ENCODE measurements at regions not wholly inside any gene's neighbourhood (a gene's known extent, or its start where the extent isn't known, plus 50 kb on each side); places are given as distances from the start of the nearest gene placed in this dataset.

- Mint-ChIP-seq H3K27ac (no peak overlapping the region), H3K9me3 (peaks cover 0 to 2% (median 0%) of the 10 kb centered on the region in 7 donors)
Measured at GRCh38 chr10:63077800-63078199, 55.3 kb upstream of the NRBF2 start.

GRCh38 chr10:63072951-63073350 is 60.2 kb upstream of the NRBF2 start:
- Mint-ChIP-seq H3K27me3 (peaks cover 40% of the 10 kb centered on the region), H3K9me3 (peaks cover 0 to 2% (median 0%) of the 10 kb centered on the region in 7 donors), H3K4me1 (peaks cover 0 to 4% (median 2%) of the 10 kb centered on the region in 4 donors), H3K36me3 (no peaks in the 10 kb centered on the region), H3K4me3 (no peak overlapping the region), H3K27ac (no peak overlapping the region)
- no peak for DNase-seq
- Histone ChIP-seq H3K27me3 (ENCODE audit: control insufficient read depth, insufficient read depth, low read length) (peaks cover 17% of the 10 kb centered on the region), H3K27ac (ENCODE audit: insufficient read depth, low read length, poor library complexity, severe bottlenecking) (no peak overlapping the region), H3K9me3 (ENCODE audit: control insufficient read depth in 2 of 2, low read length in 2 of 2) (no peaks in the 10 kb centered on the region), H3K4me1 (ENCODE audit: control insufficient read depth, insufficient read depth, low read length, poor library complexity, severe bottlenecking) (no peaks in the 10 kb centered on the region), H3K36me3 (ENCODE audit: control insufficient read depth, insufficient read depth, low read length) (no peaks in the 10 kb centered on the region), H3K4me3 (ENCODE audit: low read depth, low read length) (no peak overlapping the region)
- no peak for ATAC-seq (ENCODE audit: low read depth in 2 of 2)

More at GRCh38 chr10:63077800-63078199, 55.3 kb upstream of the NRBF2 start:
- Histone ChIP-seq H3K36me3 (ENCODE audit: control insufficient read depth, insufficient read depth, low read length) (no peaks in the 10 kb centered on the region), H3K4me1 (ENCODE audit: control insufficient read depth, insufficient read depth, low read length, poor library complexity, severe bottlenecking) (no peaks in the 10 kb centered on the region), H3K27me3 (ENCODE audit: control insufficient read depth, insufficient read depth, low read length) (peaks cover 6% of the 10 kb centered on the region), H3K4me3 (ENCODE audit: low read depth, low read length) (no peak overlapping the region), H3K9me3 (ENCODE audit: control insufficient read depth in 2 of 2, low read length in 2 of 2) (no peaks in the 10 kb centered on the region), H3K27ac (ENCODE audit: insufficient read depth, low read length, poor library complexity, severe bottlenecking) (no peak overlapping the region)
- no peak for ATAC-seq (ENCODE audit: low read depth in 2 of 2)
- Mint-ChIP-seq H3K27me3 (peaks cover 38% of the 10 kb centered on the region), H3K36me3 (no peaks in the 10 kb centered on the region), H3K4me1 (no peaks in the 10 kb centered on the region), H3K4me3 (no peak overlapping the region)
- DNase-seq, result no peak

- DNase-seq (no peak), ATAC-seq (ENCODE audit: low read depth in 2 of 2) (no peak)
- Histone ChIP-seq H3K4me3 (ENCODE audit: low read depth, low read length) (no peak overlapping the region), H3K27me3 (ENCODE audit: control insufficient read depth, insufficient read depth, low read length) (peaks cover 17% of the 10 kb centered on the region), H3K36me3 (ENCODE audit: control insufficient read depth, insufficient read depth, low read length) (no peaks in the 10 kb centered on the region), H3K4me1 (ENCODE audit: control insufficient read depth, insufficient read depth, low read length, poor library complexity, severe bottlenecking) (no peaks in the 10 kb centered on the region), H3K9me3 (ENCODE audit: control insufficient read depth in 2 of 2, low read length in 2 of 2) (no peaks in the 10 kb centered on the region), H3K27ac (ENCODE audit: insufficient read depth, low read length, poor library complexity, severe bottlenecking) (no peak overlapping the region)
- peaks cover 35% of the 10 kb centered on the region for H3K27me3 Mint-ChIP-seq
- no peaks in the 10 kb centered on the region for H3K9me3 Mint-ChIP-seq
- no peaks in the 10 kb centered on the region for H3K36me3 Mint-ChIP-seq
- H3K27ac Mint-ChIP-seq, result no peak overlapping the region
- peaks cover 0 to 6% (median 3%) of the 10 kb centered on the region in 4 donors for H3K4me1 Mint-ChIP-seq
- H3K4me3 Mint-ChIP-seq, result no peak overlapping the region
Measured at GRCh38 chr10:63071145-63071544, 62.0 kb upstream of the NRBF2 start.

- no peak overlapping the region for H3K4me3 ChIP-seq (ENCODE audit: low read depth, low read length)
- no peaks in the 10 kb centered on the region for H3K9me3 ChIP-seq (ENCODE audit: control insufficient read depth in 2 of 2, low read length in 2 of 2)
- Mint-ChIP-seq H3K4me1 (peaks cover 0 to 6% (median 4%) of the 10 kb centered on the region in 4 donors), H3K36me3 (no peaks in the 10 kb centered on the region), H3K4me3 (no peak overlapping the region), H3K27ac (no peak overlapping the region), H3K9me3 (peaks cover 0 to 2% (median 0%) of the 10 kb centered on the region in 7 donors), H3K27me3 (peaks cover 36% of the 10 kb centered on the region)
- ATAC-seq (ENCODE audit: low read depth in 2 of 2), result no peak
- peaks cover 24% of the 10 kb centered on the region for H3K27me3 ChIP-seq (ENCODE audit: control insufficient read depth, insufficient read depth, low read length)
- H3K4me1 ChIP-seq (ENCODE audit: control insufficient read depth, insufficient read depth, low read length, poor library complexity, severe bottlenecking), result no peaks in the 10 kb centered on the region
- H3K36me3 ChIP-seq (ENCODE audit: control insufficient read depth, insufficient read depth, low read length), result no peaks in the 10 kb centered on the region
- DNase-seq, result no peak
- no peak overlapping the region for H3K27ac ChIP-seq (ENCODE audit: insufficient read depth, low read length, poor library complexity, severe bottlenecking)
Measured at GRCh38 chr10:63069318-63069717, 63.8 kb upstream of the NRBF2 start.

- Mint-ChIP-seq H3K27ac (no peak overlapping the region), H3K4me1 (peaks cover 0 to 6% (median 4%) of the 10 kb centered on the region in 4 donors), H3K4me3 (no peak overlapping the region), H3K9me3 (peaks cover 0 to 2% (median 0%) of the 10 kb centered on the region in 7 donors), H3K36me3 (no peaks in the 10 kb centered on the region), H3K27me3 (peaks cover 27% of the 10 kb centered on the region)
- H3K9me3 ChIP-seq (ENCODE audit: control insufficient read depth in 2 of 2, low read length in 2 of 2), result no peaks in the 10 kb centered on the region
- H3K4me1 ChIP-seq (ENCODE audit: control insufficient read depth, insufficient read depth, low read length, poor library complexity, severe bottlenecking), result no peaks in the 10 kb centered on the region
- no peaks in the 10 kb centered on the region for H3K36me3 ChIP-seq (ENCODE audit: control insufficient read depth, insufficient read depth, low read length)
- H3K4me3 ChIP-seq (ENCODE audit: low read depth, low read length), result no peak overlapping the region
- peaks cover 24% of the 10 kb centered on the region for H3K27me3 ChIP-seq (ENCODE audit: control insufficient read depth, insufficient read depth, low read length)
- ATAC-seq (ENCODE audit: low read depth in 2 of 2) (no peak), DNase-seq (no peak)
- no peak overlapping the region for H3K27ac ChIP-seq (ENCODE audit: insufficient read depth, low read length, poor library complexity, severe bottlenecking)
Measured at GRCh38 chr10:63068246-63068645, 64.9 kb upstream of the NRBF2 start.

- no peaks in the 10 kb centered on the region for H3K9me3 ChIP-seq (ENCODE audit: control insufficient read depth in 2 of 2, low read length in 2 of 2)
- H3K36me3 ChIP-seq (ENCODE audit: control insufficient read depth, insufficient read depth, low read length), result no peaks in the 10 kb centered on the region
- no peak overlapping the region for H3K27ac ChIP-seq (ENCODE audit: insufficient read depth, low read length, poor library complexity, severe bottlenecking)
- H3K27ac Mint-ChIP-seq, result no peak overlapping the region
- ATAC-seq (ENCODE audit: low read depth in 2 of 2), result no peak
- H3K4me1 ChIP-seq (ENCODE audit: control insufficient read depth, insufficient read depth, low read length, poor library complexity, severe bottlenecking), result no peaks in the 10 kb centered on the region
- peaks cover 26% of the 10 kb centered on the region for H3K27me3 Mint-ChIP-seq
- no peak for DNase-seq
- no peak overlapping the region for H3K4me3 Mint-ChIP-seq
- H3K27me3 ChIP-seq (ENCODE audit: control insufficient read depth, insufficient read depth, low read length), result peaks cover 23% of the 10 kb centered on the region
- H3K4me1 Mint-ChIP-seq, result peaks cover 0 to 6% (median 4%) of the 10 kb centered on the region in 4 donors
- H3K9me3 Mint-ChIP-seq, result peaks cover 0 to 2% (median 0%) of the 10 kb centered on the region in 7 donors
- H3K36me3 Mint-ChIP-seq, result no peaks in the 10 kb centered on the region
- H3K4me3 ChIP-seq (ENCODE audit: low read depth, low read length), result no peak overlapping the region
Measured at GRCh38 chr10:63066606-63067005, 66.5 kb upstream of the NRBF2 start.

GRCh38 chr10:63064706-63065105 is 68.4 kb upstream of the NRBF2 start:
- H3K4me1 Mint-ChIP-seq, result peaks cover 0 to 6% (median 4%) of the 10 kb centered on the region in 4 donors
- peak overlapping the region in 1 of 4 donors; percentile 73 for H3K4me3 Mint-ChIP-seq

GRCh38 chr10:63058236-63058635 is 74.9 kb upstream of the NRBF2 start:
- Histone ChIP-seq H3K4me1 (ENCODE audit: control insufficient read depth, insufficient read depth, low read length, poor library complexity, severe bottlenecking) (no peaks in the 10 kb centered on the region), H3K27ac (ENCODE audit: insufficient read depth, low read length, poor library complexity, severe bottlenecking) (no peak overlapping the region), H3K9me3 (ENCODE audit: control insufficient read depth in 2 of 2, low read length in 2 of 2) (no peaks in the 10 kb centered on the region), H3K36me3 (ENCODE audit: control insufficient read depth, insufficient read depth, low read length) (no peaks in the 10 kb centered on the region), H3K4me3 (ENCODE audit: low read depth, low read length) (no peak overlapping the region), H3K27me3 (ENCODE audit: control insufficient read depth, insufficient read depth, low read length) (peaks cover 4% of the 10 kb centered on the region)
- Mint-ChIP-seq H3K4me3 (no peak overlapping the region), H3K36me3 (no peaks in the 10 kb centered on the region), H3K4me1 (peaks cover 0 to 3% (median 0%) of the 10 kb centered on the region in 4 donors), H3K27me3 (peaks cover 23% of the 10 kb centered on the region), H3K27ac (no peak overlapping the region), H3K9me3 (no peaks in the 10 kb centered on the region)
- no peak for DNase-seq
- no peak for ATAC-seq (ENCODE audit: low read depth in 2 of 2)

More at GRCh38 chr10:63064706-63065105, 68.4 kb upstream of the NRBF2 start:
- DNase-seq, result no peak
- peaks cover 38% of the 10 kb centered on the region for H3K27me3 Mint-ChIP-seq
- no peak overlapping the region for H3K27ac Mint-ChIP-seq
- H3K9me3 Mint-ChIP-seq, result peaks cover 0 to 2% (median 0%) of the 10 kb centered on the region in 7 donors
- Histone ChIP-seq H3K27me3 (ENCODE audit: control insufficient read depth, insufficient read depth, low read length) (peaks cover 17% of the 10 kb centered on the region), H3K4me3 (ENCODE audit: low read depth, low read length) (no peak overlapping the region), H3K36me3 (ENCODE audit: control insufficient read depth, insufficient read depth, low read length) (no peaks in the 10 kb centered on the region), H3K27ac (ENCODE audit: insufficient read depth, low read length, poor library complexity, severe bottlenecking) (no peak overlapping the region), H3K4me1 (ENCODE audit: control insufficient read depth, insufficient read depth, low read length, poor library complexity, severe bottlenecking) (no peaks in the 10 kb centered on the region), H3K9me3 (ENCODE audit: control insufficient read depth in 2 of 2, low read length in 2 of 2) (no peaks in the 10 kb centered on the region)
- ATAC-seq (ENCODE audit: low read depth in 2 of 2), result no peak
- no peaks in the 10 kb centered on the region for H3K36me3 Mint-ChIP-seq
